HUES48 (cell line): ENCODE measurements at regions not wholly inside any gene's neighbourhood (a gene's known extent, or its start where the extent isn't known, plus 50 kb on each side); places are given as distances from the start of the nearest gene placed in this dataset.

Experiments
- H3K27ac ChIP-seq: one replicate; pipeline ENCODE4 v1.7.0; 2013; ENCODE audit warnings: low read depth, low read length, inconsistent platforms
- H3K27me3 ChIP-seq: 2 replicates; pipeline ENCODE4 v1.6.1; 2013; ENCODE audit warnings: mild to moderate bottlenecking, low read length; ENCODE audit not compliant: control insufficient read depth, insufficient read depth
- H3K36me3 ChIP-seq: 2 replicates; pipeline ENCODE4 v1.6.1; 2013; ENCODE audit warnings: low read length; ENCODE audit not compliant: control insufficient read depth, insufficient read depth
- H3K4me1 ChIP-seq: 2 replicates; pipeline ENCODE4 v1.6.1; 2013; ENCODE audit warnings: mild to moderate bottlenecking, low read length; ENCODE audit not compliant: control insufficient read depth, insufficient read depth
- H3K4me3 ChIP-seq: 2 replicates; pipeline ENCODE4 v1.5.1; 2013; ENCODE audit warnings: mild to moderate bottlenecking, low read depth, low read length
- H3K9ac ChIP-seq: 2 replicates; pipeline ENCODE4 v1.6.1; 2013; ENCODE audit warnings: mild to moderate bottlenecking, low read depth, low read length, moderate library complexity
- H3K9me3 ChIP-seq: 2 replicates; pipeline ENCODE4 v1.6.1; 2013; ENCODE audit warnings: low read length; ENCODE audit not compliant: control insufficient read depth, insufficient read depth

DNA sequence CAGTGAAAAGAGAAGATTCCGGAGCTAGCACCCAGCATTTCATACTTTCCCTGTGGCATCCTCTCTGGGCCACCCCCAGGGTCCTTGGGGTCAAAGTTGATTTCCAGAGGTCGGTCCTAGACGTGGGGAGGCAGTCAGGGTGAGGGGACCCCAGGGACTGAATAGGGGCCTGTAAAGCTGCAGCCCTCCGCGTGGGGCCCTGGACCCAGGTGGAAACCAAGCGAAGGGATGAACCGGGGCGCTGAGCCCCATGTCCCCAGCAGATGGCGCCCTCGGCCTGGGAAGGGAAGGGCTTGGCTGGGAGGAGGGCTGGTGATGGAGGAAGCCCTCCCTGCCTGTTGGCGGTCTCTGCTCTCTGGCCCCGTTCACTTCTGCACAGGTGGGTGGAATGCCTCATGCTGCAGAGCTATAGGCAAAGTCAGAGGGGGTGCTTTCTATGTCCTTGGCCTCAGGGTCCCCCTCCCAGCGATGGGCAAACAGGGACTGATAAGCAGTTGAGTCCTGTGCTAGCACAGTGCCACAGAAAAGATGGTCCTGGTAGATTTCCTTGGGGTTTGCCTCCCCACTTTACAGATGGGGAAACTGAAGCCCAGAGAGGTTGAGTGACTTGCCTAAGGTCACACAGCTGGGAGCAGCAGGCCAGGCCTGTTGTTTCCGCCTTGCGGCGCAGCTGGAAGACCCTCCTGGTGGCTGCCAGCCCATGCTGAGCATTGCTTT lies 163.4 kb upstream of the CIBAR2 start:
- no peak overlapping the region for H3K9ac ChIP-seq
- H3K36me3 ChIP-seq: no peaks in the 10 kb centered on the region
- no peak overlapping the region for H3K27ac ChIP-seq
- no peak overlapping the region for H3K4me3 ChIP-seq
- no peaks in the 10 kb centered on the region for H3K4me1 ChIP-seq
- no peaks in the 10 kb centered on the region for H3K9me3 ChIP-seq
- H3K27me3 ChIP-seq: no peaks in the 10 kb centered on the region

DNA sequence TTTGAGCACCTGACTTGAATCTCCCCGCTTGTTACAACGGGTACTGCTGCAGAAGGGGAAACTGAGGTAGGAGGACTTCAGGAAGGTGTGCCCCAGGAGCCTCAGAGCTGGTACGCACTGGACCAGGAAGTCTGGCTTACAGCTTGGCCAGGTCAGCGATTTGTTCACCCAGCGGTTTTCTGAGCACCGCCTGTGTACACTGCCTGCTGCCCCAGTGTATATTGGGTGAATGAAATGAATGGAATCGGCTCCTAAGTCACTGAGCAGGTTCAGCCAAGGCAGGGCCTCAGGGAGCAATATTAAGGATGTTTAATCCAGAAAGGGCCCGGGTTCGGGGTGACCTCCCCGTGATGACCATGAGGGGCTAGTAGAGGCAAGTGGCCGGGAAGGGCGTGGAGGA lies 164.0 kb upstream of the CIBAR2 start:
- no peak overlapping the region for H3K4me3 ChIP-seq
- H3K9ac ChIP-seq: no peak overlapping the region
- H3K27ac ChIP-seq: no peak overlapping the region
- no peaks in the 10 kb centered on the region for H3K36me3 ChIP-seq
- no peaks in the 10 kb centered on the region for H3K27me3 ChIP-seq
- no peaks in the 10 kb centered on the region for H3K4me1 ChIP-seq
- no peaks in the 10 kb centered on the region for H3K9me3 ChIP-seq

DNA sequence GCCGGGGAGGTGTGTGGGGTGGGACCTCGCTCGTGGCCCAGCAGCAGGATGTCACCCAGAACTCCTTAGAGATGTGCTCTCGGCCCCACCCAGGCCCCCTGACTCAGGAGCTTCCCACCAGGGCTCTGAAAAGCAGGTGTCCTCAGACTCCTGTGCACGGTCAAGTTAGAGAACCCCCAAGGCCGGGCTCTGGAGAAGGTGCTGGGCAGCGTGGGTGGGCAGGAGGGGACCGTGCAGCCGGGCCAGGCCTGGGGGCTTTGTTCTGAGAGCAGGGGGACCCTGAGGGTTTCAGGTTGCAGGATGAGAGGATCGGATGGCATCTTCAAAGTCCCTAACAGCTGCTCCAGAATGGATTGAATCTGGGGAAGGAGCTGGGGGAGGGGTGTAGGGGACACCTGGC lies 164.4 kb upstream of the CIBAR2 start:
- Histone ChIP-seq H3K27ac (no peak overlapping the region), H3K4me3 (no peak overlapping the region), H3K27me3 (no peaks in the 10 kb centered on the region), H3K9me3 (no peaks in the 10 kb centered on the region), H3K36me3 (no peaks in the 10 kb centered on the region), H3K4me1 (no peaks in the 10 kb centered on the region), H3K9ac (no peak overlapping the region)

DNA sequence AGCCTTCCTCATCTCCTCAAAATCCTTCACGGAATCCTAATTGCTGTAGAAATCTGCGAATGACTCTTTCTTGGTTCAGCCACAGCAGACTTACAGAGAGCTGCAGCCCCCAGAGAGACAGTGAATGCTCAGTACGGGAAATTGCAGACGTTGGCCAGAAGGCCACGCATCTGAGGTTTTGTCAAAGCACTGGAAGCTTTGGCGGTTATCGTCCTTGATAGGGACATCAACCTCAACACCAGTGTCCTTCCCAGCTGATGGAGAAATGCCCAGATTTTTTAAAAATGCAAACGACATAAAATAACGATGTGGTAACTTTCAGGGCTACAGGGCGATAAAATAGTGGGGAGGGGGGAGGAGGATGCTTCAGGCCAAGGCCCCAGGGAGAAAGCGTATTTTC lies 166.6 kb upstream of the CIBAR2 start:
- no peak overlapping the region for H3K27ac ChIP-seq
- H3K9me3 ChIP-seq: no peaks in the 10 kb centered on the region
- no peaks in the 10 kb centered on the region for H3K36me3 ChIP-seq
- H3K9ac ChIP-seq: no peak overlapping the region
- no peaks in the 10 kb centered on the region for H3K4me1 ChIP-seq
- H3K27me3 ChIP-seq: no peaks in the 10 kb centered on the region
- no peak overlapping the region for H3K4me3 ChIP-seq

DNA sequence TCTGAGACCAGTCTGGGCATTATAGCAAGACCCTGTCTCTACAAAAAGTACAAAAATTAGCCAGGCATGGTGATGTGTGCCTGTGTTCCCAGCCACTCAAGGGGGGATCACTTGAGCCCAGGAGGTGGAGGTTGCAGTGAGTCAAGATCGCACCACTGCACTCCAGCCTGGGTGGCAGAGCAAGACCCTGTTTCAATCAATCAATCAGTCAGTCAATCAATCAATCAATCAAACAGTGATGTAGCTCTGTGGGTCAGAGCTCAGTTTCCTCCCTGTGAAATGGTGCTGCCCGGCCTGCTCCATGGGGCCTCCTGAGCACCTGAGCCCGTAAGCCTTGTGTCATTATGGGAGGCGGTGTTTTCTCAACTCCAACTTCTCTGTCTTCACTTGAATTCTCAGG lies 167.1 kb upstream of the CIBAR2 start:
- Histone ChIP-seq H3K9ac (no peak overlapping the region), H3K9me3 (no peaks in the 10 kb centered on the region), H3K27ac (no peak overlapping the region), H3K27me3 (no peaks in the 10 kb centered on the region), H3K4me1 (no peaks in the 10 kb centered on the region), H3K4me3 (no peak overlapping the region), H3K36me3 (no peaks in the 10 kb centered on the region)

DNA sequence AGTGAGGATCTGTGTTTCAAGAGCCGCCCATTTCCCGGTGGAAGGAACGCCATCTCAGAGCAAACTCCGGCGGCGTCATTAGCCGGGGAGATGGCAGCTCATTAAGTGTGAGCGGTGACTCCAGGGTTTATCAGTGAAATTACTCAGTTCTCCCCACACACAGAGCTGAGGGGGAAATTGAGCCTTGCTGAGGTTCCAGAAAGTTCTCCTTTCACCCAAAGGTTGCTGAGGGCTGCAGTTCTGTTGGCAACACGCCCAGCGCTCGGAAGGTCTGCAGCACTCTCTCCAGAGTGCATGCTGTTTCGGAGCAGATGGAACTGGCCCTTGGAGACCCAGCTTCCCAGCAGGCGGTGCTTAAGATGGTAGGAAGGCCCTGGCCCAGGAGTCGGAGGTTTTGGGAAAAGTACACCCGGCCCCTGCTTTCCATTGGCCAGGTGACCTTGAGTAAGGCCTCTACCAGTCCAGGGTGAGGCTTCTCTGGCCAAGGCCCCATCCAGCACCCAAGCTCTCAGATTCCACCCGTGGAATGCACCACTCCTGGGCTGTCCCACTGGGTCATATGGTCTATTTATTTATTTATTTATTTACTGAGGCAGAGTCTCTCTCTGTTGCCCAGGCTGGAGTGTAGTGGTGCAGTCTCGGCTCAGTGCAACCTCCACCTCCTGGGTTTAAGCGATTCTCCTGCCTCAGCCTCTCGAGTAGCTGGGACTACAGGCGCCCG lies 167.7 kb upstream of the CIBAR2 start:
- no peak overlapping the region for H3K9ac ChIP-seq

DNA sequence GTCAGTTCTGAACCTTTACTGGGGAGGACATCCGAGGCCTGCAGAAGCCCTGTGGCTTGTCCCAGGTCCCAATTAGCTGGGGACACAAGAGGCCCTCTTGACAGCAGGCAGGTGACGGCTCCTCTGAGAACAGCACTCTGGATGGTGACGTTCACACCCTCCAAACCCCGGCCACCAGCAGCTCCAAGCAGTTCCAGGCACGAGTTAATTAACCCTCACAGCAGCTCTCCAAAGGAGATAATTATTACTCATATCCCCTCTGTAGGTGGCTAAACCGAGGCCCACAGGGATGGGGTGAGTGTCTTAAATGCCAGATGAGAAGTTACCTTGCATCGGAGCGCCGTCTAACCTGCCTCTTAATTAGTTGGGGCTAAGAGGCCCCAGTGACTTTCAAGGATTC lies 168.9 kb upstream of the CIBAR2 start:
- Histone ChIP-seq H3K9ac (no peak overlapping the region), H3K27ac (no peak overlapping the region), H3K4me3 (no peak overlapping the region), H3K9me3 (no peaks in the 10 kb centered on the region), H3K27me3 (no peaks in the 10 kb centered on the region), H3K4me1 (no peaks in the 10 kb centered on the region), H3K36me3 (no peaks in the 10 kb centered on the region)

More for the DNA sequence above, 167.7 kb upstream of the CIBAR2 start:
- Histone ChIP-seq H3K4me3 (no peak overlapping the region), H3K36me3 (no peaks in the 10 kb centered on the region), H3K9me3 (no peaks in the 10 kb centered on the region), H3K27ac (no peak overlapping the region), H3K4me1 (no peaks in the 10 kb centered on the region), H3K27me3 (no peaks in the 10 kb centered on the region)

DNA sequence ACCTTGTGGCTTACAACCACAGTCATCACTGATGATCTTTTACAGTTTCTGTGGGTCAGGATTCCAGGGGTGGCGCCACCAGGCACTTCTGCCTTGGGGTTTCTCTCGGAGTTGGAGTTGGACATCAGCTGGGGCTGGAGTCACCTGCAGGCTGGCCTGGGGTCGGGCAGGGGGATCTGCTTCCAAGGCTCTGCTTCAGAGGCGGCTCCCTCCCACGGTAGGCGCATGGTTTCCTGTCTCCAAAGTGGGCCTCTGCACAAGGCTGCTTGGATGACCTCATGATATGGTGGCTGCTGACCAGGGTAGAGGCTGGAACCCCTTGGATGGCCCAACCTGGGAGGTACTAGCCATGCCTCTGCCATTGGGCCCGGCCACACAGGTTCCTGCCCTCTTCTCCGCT lies 170.6 kb upstream of the CIBAR2 start:
- H3K36me3 ChIP-seq: no peaks in the 10 kb centered on the region
- no peak overlapping the region for H3K27ac ChIP-seq
- H3K4me3 ChIP-seq: no peak overlapping the region
- H3K27me3 ChIP-seq: no peaks in the 10 kb centered on the region
- H3K9ac ChIP-seq: no peak overlapping the region
- no peaks in the 10 kb centered on the region for H3K9me3 ChIP-seq
- H3K4me1 ChIP-seq: no peaks in the 10 kb centered on the region

DNA sequence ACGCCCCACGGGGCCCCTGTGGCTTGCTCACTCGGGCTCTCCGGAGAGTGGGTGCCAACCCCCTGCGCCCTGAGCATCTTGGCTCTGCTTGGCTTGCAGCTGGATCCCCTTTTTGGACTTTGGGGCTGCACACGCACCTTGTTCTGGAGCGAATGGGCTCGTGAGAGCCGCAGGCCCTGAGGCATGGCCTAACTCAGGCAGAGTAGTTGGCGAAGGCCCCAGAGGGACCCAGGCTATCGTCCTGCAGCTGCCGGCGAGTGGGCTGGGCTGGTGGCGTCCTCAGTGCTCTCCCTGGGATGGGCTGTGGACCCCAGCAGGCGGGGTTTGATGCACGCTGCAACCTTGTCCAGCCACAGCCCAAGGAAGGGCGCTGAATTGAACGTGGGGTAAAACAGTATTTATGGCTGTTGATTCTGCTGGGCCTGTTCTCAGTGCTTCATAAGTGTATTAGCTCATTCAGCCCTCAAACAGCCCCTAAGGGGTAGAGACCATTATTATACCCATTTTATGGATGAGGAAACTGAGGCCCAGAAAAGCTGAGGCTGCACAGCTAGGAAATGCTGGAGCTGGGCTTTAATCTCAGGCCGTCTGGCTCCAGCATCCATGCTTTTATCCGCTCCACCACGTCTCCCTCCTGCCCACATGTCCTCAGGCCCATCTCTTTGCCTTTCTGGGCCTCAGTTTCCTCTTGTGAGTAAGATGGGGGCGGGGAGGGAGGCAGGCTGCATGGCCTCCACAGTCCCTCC lies 171.2 kb upstream of the CIBAR2 start:
- Histone ChIP-seq H3K36me3 (no peaks in the 10 kb centered on the region), H3K9me3 (no peaks in the 10 kb centered on the region), H3K4me1 (no peaks in the 10 kb centered on the region), H3K9ac (no peak overlapping the region), H3K27me3 (no peaks in the 10 kb centered on the region), H3K4me3 (no peak overlapping the region), H3K27ac (no peak overlapping the region)

DNA sequence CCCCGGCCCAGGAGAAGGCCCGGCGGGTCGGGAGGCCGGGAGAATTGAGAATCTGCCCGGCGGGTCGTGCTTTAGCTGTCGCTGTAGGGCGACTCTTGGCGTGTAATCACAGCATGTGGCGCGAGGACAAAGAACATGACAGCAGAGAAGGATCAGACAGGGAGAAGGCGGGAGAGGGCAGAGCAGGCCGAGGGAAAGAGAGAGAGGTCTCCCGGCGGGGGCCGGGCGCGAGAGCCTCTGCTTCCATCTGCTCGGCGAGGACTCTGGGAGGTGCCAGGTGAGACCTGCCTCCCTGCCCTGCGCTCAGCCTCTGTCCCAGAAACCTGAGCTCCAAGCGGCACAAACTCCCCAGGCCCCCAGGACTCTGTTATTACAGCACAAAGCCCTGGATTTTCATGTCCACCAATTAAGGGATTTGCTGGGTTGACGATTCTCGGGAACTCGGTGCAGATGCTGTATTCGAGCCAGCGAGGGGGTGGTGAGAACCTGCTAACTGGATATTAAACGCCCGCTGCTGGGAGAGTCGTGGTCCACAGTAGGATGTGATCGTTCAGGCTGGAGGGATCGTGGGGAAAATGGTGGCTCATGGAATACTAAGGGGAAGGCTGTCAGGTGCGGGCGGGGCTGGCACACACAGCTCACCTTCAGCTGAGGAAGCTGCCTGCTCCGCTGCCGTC lies 172.0 kb upstream of the CIBAR2 start:
- no peak overlapping the region for H3K4me3 ChIP-seq
- no peaks in the 10 kb centered on the region for H3K4me1 ChIP-seq

DNA sequence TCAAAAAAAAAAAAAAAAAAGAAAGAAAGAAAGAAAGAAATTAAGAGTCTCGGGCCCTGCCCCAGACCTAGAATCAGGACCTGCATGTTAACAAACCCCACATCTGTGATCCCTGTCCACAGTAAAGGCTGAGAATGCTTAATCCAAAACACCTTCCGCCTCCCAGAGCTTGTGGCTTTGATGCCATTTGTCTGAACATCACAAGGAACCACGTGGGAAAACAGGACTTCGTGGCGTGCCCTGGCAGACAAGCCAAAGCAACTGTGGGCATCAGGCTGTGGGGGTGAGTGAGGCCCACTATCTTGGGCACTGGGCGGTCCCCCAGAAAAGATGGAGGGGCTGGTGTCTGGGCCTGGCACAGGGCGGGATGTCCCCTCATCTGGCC lies 173.4 kb upstream of the CIBAR2 start:
- Histone ChIP-seq H3K4me3 (no peak overlapping the region), H3K27me3 (no peaks in the 10 kb centered on the region), H3K9ac (no peak overlapping the region), H3K4me1 (no peaks in the 10 kb centered on the region), H3K27ac (no peak overlapping the region), H3K9me3 (no peaks in the 10 kb centered on the region), H3K36me3 (no peaks in the 10 kb centered on the region)

More for the DNA sequence above, 172.0 kb upstream of the CIBAR2 start:
- H3K9me3 ChIP-seq: no peaks in the 10 kb centered on the region
- no peaks in the 10 kb centered on the region for H3K36me3 ChIP-seq
- no peaks in the 10 kb centered on the region for H3K27me3 ChIP-seq
- no peak overlapping the region for H3K9ac ChIP-seq
- no peak overlapping the region for H3K27ac ChIP-seq
